ENCODE measurements at regions not wholly inside any gene's neighbourhood (a gene's known extent, or its start where the extent isn't known, plus 50 kb on each side); places are given as distances from the start of the nearest gene placed in this dataset.

GRCh38 chr4:8703857-8704495 is 111.4 kb downstream of the CPZ start:
- TF ChIP-seq, protein P1, sequence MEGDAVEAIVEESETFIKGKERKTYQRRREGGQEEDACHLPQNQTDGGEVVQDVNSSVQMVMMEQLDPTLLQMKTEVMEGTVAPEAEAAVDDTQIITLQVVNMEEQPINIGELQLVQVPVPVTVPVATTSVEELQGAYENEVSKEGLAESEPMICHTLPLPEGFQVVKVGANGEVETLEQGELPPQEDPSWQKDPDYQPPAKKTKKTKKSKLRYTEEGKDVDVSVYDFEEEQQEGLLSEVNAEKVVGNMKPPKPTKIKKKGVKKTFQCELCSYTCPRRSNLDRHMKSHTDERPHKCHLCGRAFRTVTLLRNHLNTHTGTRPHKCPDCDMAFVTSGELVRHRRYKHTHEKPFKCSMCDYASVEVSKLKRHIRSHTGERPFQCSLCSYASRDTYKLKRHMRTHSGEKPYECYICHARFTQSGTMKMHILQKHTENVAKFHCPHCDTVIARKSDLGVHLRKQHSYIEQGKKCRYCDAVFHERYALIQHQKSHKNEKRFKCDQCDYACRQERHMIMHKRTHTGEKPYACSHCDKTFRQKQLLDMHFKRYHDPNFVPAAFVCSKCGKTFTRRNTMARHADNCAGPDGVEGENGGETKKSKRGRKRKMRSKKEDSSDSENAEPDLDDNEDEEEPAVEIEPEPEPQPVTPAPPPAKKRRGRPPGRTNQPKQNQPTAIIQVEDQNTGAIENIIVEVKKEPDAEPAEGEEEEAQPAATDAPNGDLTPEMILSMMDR (IDR thresholded peaks at IDR 0.05; ENCODE audit: poor library complexity): no peak
- TF ChIP-seq EZH2phosphoT487 (IDR thresholded peaks at IDR 0.05; ENCODE audit: low read depth, severe bottlenecking, unreplicated experiment): no peak
